Hepatocyte (in vitro differentiated cells): ENCODE measurements at regions not wholly inside any gene's neighbourhood (a gene's known extent, or its start where the extent isn't known, plus 50 kb on each side); places are given as distances from the start of the nearest gene placed in this dataset.

ENCODE experiments used
- EZH2 ChIP-seq: fragments of 200-600 bp; sonication (generic); IDR thresholded peaks from 2 replicates; pipeline ENCODE4 v1.6.1; 2016; ENCODE audit warnings: antibody characterized with exemption, mild to moderate bottlenecking, borderline replicate concordance
- EZH2phosphoT487 ChIP-seq: fragments of 200-600 bp; sonication (generic); IDR thresholded peaks from one replicate; pipeline ENCODE4 v1.6.1; 2018; ENCODE audit warnings: antibody characterized with exemption, mild to moderate bottlenecking, low read depth, moderate library complexity; ENCODE audit not compliant: unreplicated experiment, severe bottlenecking
- TF ChIP-seq, protein P1 (sequence below): fragments of 200-600 bp; sonication (generic); IDR thresholded peaks from 2 replicates; pipeline ENCODE4 v1.5.1; 2016; ENCODE audit warnings: antibody characterized with exemption, mild to moderate bottlenecking; ENCODE audit not compliant: poor library complexity

DNA sequence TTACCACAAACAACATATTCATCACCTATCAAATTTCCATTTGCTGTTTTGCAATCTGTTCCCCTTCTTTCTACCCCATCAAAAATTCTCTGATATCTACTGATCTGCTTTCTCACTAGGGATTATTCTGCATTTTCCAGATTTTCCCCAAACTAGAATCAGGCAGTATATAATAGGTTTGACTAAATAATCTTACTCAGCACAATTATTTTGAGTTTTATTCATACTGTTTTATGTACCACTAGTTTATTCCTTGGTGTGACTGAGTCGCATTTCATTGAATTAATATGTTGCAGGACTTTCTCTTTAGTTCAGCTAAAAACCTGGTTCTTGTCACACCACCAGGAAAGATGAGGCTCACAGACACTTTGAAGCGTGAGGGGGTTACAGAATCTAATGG lies 131.4 kb downstream of the CYLC2 start:
- TF ChIP-seq, protein P1, sequence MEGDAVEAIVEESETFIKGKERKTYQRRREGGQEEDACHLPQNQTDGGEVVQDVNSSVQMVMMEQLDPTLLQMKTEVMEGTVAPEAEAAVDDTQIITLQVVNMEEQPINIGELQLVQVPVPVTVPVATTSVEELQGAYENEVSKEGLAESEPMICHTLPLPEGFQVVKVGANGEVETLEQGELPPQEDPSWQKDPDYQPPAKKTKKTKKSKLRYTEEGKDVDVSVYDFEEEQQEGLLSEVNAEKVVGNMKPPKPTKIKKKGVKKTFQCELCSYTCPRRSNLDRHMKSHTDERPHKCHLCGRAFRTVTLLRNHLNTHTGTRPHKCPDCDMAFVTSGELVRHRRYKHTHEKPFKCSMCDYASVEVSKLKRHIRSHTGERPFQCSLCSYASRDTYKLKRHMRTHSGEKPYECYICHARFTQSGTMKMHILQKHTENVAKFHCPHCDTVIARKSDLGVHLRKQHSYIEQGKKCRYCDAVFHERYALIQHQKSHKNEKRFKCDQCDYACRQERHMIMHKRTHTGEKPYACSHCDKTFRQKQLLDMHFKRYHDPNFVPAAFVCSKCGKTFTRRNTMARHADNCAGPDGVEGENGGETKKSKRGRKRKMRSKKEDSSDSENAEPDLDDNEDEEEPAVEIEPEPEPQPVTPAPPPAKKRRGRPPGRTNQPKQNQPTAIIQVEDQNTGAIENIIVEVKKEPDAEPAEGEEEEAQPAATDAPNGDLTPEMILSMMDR = no peak
- no peak for TF ChIP-seq EZH2
- TF ChIP-seq EZH2phosphoT487 = no peak
